Stomach (tissue), 4 donors: ENCODE measurements at regions not wholly inside any gene's neighbourhood (a gene's known extent, or its start where the extent isn't known, plus 50 kb on each side); places are given as distances from the start of the nearest gene placed in this dataset.

ENCODE experiments used
- EP300 ChIP-seq: sonication (generic); formaldehyde crosslinking; IDR thresholded peaks from one replicate; pipeline ENCODE4 v1.6.1; 2017; ENCODE audit warnings: antibody characterized with exemption
- POLR2AphosphoS5 ChIP-seq, 3 donors: sonication (generic); formaldehyde crosslinking; IDR thresholded peaks; one replicate each; pipeline ENCODE4 v1.6.1; 2016; ENCODE audit warnings: antibody characterized with exemption in 3 of 3
- TF ChIP-seq, protein P1 (sequence below), 7 experiments: fragments of 450-650 bp in 4 of 7; fragments of 200-600 bp in 3 of 7; sonication (generic) in 3 of 7; IDR thresholded peaks; one replicate each; pipeline ENCODE4 v1.5.1; 2016 to 2019; ENCODE audit warnings: antibody characterized with exemption in 7 of 7, control low read depth in 2 of 7, mild to moderate bottlenecking in 1 of 7

DNA sequence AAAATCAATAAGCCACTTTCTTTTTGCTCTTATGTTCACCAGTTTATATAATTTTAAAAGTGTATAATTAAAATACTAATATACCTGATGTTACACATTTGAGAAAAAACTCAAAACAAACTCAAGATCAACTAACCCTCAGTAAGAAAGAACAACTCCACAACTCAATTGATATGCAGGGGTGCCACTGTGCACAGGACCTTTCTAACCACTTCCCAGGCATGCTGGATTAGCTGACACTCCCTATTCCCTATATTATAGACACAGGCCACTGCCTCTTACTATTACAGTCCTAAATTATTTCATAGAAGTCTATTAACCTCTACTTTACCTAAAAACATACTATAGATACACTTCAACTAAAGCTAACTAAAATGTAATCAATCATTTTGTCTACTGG is 191.7 kb upstream of the KRR1 start:
- TF ChIP-seq, protein P1, sequence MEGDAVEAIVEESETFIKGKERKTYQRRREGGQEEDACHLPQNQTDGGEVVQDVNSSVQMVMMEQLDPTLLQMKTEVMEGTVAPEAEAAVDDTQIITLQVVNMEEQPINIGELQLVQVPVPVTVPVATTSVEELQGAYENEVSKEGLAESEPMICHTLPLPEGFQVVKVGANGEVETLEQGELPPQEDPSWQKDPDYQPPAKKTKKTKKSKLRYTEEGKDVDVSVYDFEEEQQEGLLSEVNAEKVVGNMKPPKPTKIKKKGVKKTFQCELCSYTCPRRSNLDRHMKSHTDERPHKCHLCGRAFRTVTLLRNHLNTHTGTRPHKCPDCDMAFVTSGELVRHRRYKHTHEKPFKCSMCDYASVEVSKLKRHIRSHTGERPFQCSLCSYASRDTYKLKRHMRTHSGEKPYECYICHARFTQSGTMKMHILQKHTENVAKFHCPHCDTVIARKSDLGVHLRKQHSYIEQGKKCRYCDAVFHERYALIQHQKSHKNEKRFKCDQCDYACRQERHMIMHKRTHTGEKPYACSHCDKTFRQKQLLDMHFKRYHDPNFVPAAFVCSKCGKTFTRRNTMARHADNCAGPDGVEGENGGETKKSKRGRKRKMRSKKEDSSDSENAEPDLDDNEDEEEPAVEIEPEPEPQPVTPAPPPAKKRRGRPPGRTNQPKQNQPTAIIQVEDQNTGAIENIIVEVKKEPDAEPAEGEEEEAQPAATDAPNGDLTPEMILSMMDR (IDR thresholded peaks at IDR 0.05) = no peak
- TF ChIP-seq EP300 (no peak), POLR2AphosphoS5 (IDR thresholded peaks at IDR 0.05) (no peak)
